HCT116 (cell line): ENCODE measurements at regions not wholly inside any gene's neighbourhood (a gene's known extent, or its start where the extent isn't known, plus 50 kb on each side); places are given as distances from the start of the nearest gene placed in this dataset.

Experiments used
- CTCF ChIP-seq, 3 experiments: fragments of 200-600 bp in 1 of 3; sonication (generic) in 1 of 3; IDR thresholded peaks in 2 of 3; conservative IDR thresholded peaks in 1 of 3; 2 replicates each; pipeline ENCODE4 v1.5.1; 2012 to 2017; ENCODE audit warnings: low read depth in 2 of 3, low read length in 2 of 3, antibody characterized with exemption in 1 of 3, borderline replicate concordance in 1 of 3, control low read depth in 1 of 3, mild to moderate bottlenecking in 1 of 3, mixed read lengths in 1 of 3, mixed run types in 1 of 3, moderate library complexity in 1 of 3; ENCODE audit not compliant: insufficient read depth in 1 of 3
- EZH2 ChIP-seq: fragments of 200-600 bp; sonication (generic); IDR thresholded peaks from 2 replicates; pipeline ENCODE4 v1.6.1; 2017; ENCODE audit warnings: antibody characterized with exemption, mixed run types
- EZH2phosphoT487 ChIP-seq: fragments of 200-600 bp; IDR thresholded peaks from 2 replicates; pipeline ENCODE4 v1.6.1; 2018; ENCODE audit warnings: antibody characterized with exemption, borderline replicate concordance
- MAX ChIP-seq: IDR thresholded peaks from 2 replicates; pipeline ENCODE4 v1.6.1; 2012
- POLR2A ChIP-seq: IDR thresholded peaks from 2 replicates; pipeline ENCODE4 v1.7.0; 2011; ENCODE audit warnings: borderline replicate concordance; ENCODE audit not compliant: insufficient read depth, insufficient read length; ENCODE audit errors: extremely low read depth
- POLR2AphosphoS5 ChIP-seq: IDR thresholded peaks from 2 replicates; pipeline ENCODE4 v1.6.1; 2011; ENCODE audit warnings: mild to moderate bottlenecking, low read depth, low read length, moderate library complexity
- REST ChIP-seq: IDR thresholded peaks from 2 replicates; pipeline ENCODE4 v1.6.1; 2012; ENCODE audit warnings: low read depth
- SIN3A ChIP-seq: IDR thresholded peaks from 2 replicates; pipeline ENCODE4 v1.6.1; 2012; ENCODE audit warnings: low read depth
- TCF7L2 ChIP-seq: IDR thresholded peaks from 2 replicates; pipeline ENCODE4 v1.7.0; 2011; ENCODE audit warnings: borderline replicate concordance, inconsistent platforms; ENCODE audit not compliant: insufficient read depth, insufficient read length; ENCODE audit errors: extremely low read depth
- ZBTB33 ChIP-seq: IDR thresholded peaks from 2 replicates; pipeline ENCODE4 v1.6.1; 2011; ENCODE audit warnings: mild to moderate bottlenecking, low read length, moderate library complexity; ENCODE audit not compliant: insufficient replicate concordance; ENCODE audit errors: extremely low read depth

GRCh38 chrX:117511379-117511778 is 605.2 kb downstream of the KLHL13 start:
- no peak for TF ChIP-seq EZH2phosphoT487
- no peak for TF ChIP-seq TCF7L2
- TF ChIP-seq POLR2A, result no peak
- TF ChIP-seq EZH2, result no peak
- TF ChIP-seq CTCF (IDR thresholded peaks at IDR 0.05 in 2 of 3, conservative IDR thresholded peaks at IDR 0.05 in 1 of 3; ENCODE audit: borderline replicate concordance in 1 of 3, insufficient read depth in 1 of 3, low read depth in 2 of 3, low read length in 2 of 3), result no peak
- TF ChIP-seq MAX, result no peak
- TF ChIP-seq REST, result no peak
- TF ChIP-seq SIN3A, result no peak
- TF ChIP-seq POLR2AphosphoS5, result no peak
- no peak for TF ChIP-seq ZBTB33
